ENCODE measurements at regions not wholly inside any gene's neighbourhood (a gene's known extent, or its start where the extent isn't known, plus 50 kb on each side); places are given as distances from the start of the nearest gene placed in this dataset.

- Histone ChIP-seq H3K27ac (ENCODE audit: low read length) (peak overlapping the region; percentile 75), H3K4me1 (ENCODE audit: control insufficient read depth, insufficient read depth, low read length) (no peaks in the 10 kb centered on the region), H3K9me3 (ENCODE audit: control insufficient read depth, low read length) (no peaks in the 10 kb centered on the region), H3K27me3 (ENCODE audit: control insufficient read depth, insufficient read depth) (no peaks in the 10 kb centered on the region), H3K4me3 (ENCODE audit: low read length) (no peak overlapping the region)
- 73% methylated on average over 2 of the region's 2 CpGs for WGBS
- intact Hi-C loops (cut with DNase I) = no loop called here
- ATAC-seq (peak; percentile 74 to 82), DNase-seq (no peak)
Measured at GRCh38 chr1:61627365-61627764, 97.6 kb downstream of the TM2D1 start.

DNA sequence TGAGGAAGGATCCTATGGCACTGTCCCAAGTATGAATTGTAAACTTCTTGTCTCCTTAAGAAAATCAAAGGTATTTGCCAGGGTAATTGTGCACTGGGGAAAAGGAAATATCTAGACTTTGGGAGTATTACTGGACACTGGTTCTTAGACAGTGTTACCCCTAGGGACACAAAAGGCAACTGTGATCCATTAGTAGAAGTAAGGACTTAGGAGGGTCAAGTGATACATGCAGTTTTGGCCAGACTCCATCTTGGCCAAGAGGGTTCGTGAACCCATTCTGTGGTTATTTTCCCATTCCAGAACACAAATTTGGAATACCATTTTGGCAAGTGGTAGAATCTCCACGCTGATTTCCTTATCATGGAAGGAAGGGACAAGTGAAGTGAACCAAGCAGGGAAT lies 98.1 kb downstream of the TM2D1 start:
- DNase-seq = peak; percentile 61 to 85 (median 61)
- intact Hi-C loops (cut with DNase I) = no loop called here

GRCh38 chr1:61623852-61624251 lies 101.1 kb downstream of the TM2D1 start:
- Histone ChIP-seq H3K4me3 (ENCODE audit: low read length) (no peak overlapping the region), H3K27me3 (ENCODE audit: control insufficient read depth, insufficient read depth) (no peaks in the 10 kb centered on the region), H3K9me3 (ENCODE audit: control insufficient read depth, low read length) (no peaks in the 10 kb centered on the region), H3K4me1 (ENCODE audit: control insufficient read depth, insufficient read depth, low read length) (peaks cover 2% of the 10 kb centered on the region), H3K27ac (ENCODE audit: low read length) (no peak overlapping the region)
- intact Hi-C loops (cut with DNase I) = no loop called here
- DNase-seq (no peak), ATAC-seq (no peak)
- WGBS = 98% methylated on average over 2 of the region's 2 CpGs

More for the DNA sequence above, 98.1 kb downstream of the TM2D1 start:
- Histone ChIP-seq H3K4me3 (ENCODE audit: low read length) (no peak overlapping the region), H3K27me3 (ENCODE audit: control insufficient read depth, insufficient read depth) (no peaks in the 10 kb centered on the region), H3K4me1 (ENCODE audit: control insufficient read depth, insufficient read depth, low read length) (no peaks in the 10 kb centered on the region), H3K9me3 (ENCODE audit: control insufficient read depth, low read length) (no peaks in the 10 kb centered on the region), H3K27ac (ENCODE audit: low read length) (no peak overlapping the region)
- 45% methylated on average over 2 of the region's 2 CpGs for WGBS
- peak; percentile 90 to 92 for ATAC-seq

GRCh38 chr1:61620536-61620935 lies 104.4 kb downstream of the TM2D1 start:
- Histone ChIP-seq H3K4me3 (ENCODE audit: low read length) (no peak overlapping the region), H3K9me3 (ENCODE audit: control insufficient read depth, low read length) (no peaks in the 10 kb centered on the region), H3K27me3 (ENCODE audit: control insufficient read depth, insufficient read depth) (no peaks in the 10 kb centered on the region), H3K4me1 (ENCODE audit: control insufficient read depth, insufficient read depth, low read length) (peaks cover 2% of the 10 kb centered on the region), H3K27ac (ENCODE audit: low read length) (no peak overlapping the region)
- 30% methylated on average over 5 of the region's 5 CpGs for WGBS
- intact Hi-C loops (cut with DNase I) = no loop called here
- DNase-seq = no peak
- no peak for ATAC-seq

- WGBS = 94% methylated on average over 7 of the region's 7 CpGs
- intact Hi-C loops (cut with DNase I) = no loop called here
- Histone ChIP-seq H3K9me3 (ENCODE audit: control insufficient read depth, low read length) (no peaks in the 10 kb centered on the region), H3K27me3 (ENCODE audit: control insufficient read depth, insufficient read depth) (no peaks in the 10 kb centered on the region), H3K4me1 (ENCODE audit: control insufficient read depth, insufficient read depth, low read length) (peaks cover 2% of the 10 kb centered on the region), H3K27ac (ENCODE audit: low read length) (no peak overlapping the region), H3K4me3 (ENCODE audit: low read length) (no peak overlapping the region)
- ATAC-seq (no peak), DNase-seq (no peak)
Measured at GRCh38 chr1:61618755-61619154, 106.2 kb downstream of the TM2D1 start.

GRCh38 chr1:61618193-61618592 lies 106.7 kb downstream of the TM2D1 start:
- intact Hi-C loops (cut with DNase I) = no loop called here
- no peak for ATAC-seq
- 86% methylated on average over 2 of the region's 2 CpGs for WGBS

GRCh38 chr1:61616830-61617229 lies 108.1 kb downstream of the TM2D1 start:
- no peaks in the 10 kb centered on the region for H3K9me3 ChIP-seq (ENCODE audit: control insufficient read depth, low read length)
- H3K27ac ChIP-seq (ENCODE audit: low read length) = no peak overlapping the region
- ATAC-seq (no peak), DNase-seq (no peak)
- no peaks in the 10 kb centered on the region for H3K27me3 ChIP-seq (ENCODE audit: control insufficient read depth, insufficient read depth)
- intact Hi-C loops (cut with DNase I) = no loop called here
- WGBS = 94% methylated on average over 3 of the region's 3 CpGs
- no peak overlapping the region for H3K4me3 ChIP-seq (ENCODE audit: low read length)
- H3K4me1 ChIP-seq (ENCODE audit: control insufficient read depth, insufficient read depth, low read length) = peaks cover 2% of the 10 kb centered on the region

More at GRCh38 chr1:61618193-61618592, 106.7 kb downstream of the TM2D1 start:
- no peak overlapping the region for H3K27ac ChIP-seq (ENCODE audit: low read length)
- no peaks in the 10 kb centered on the region for H3K9me3 ChIP-seq (ENCODE audit: control insufficient read depth, low read length)
- H3K27me3 ChIP-seq (ENCODE audit: control insufficient read depth, insufficient read depth) = no peaks in the 10 kb centered on the region
- DNase-seq = no peak
- peaks cover 2% of the 10 kb centered on the region for H3K4me1 ChIP-seq (ENCODE audit: control insufficient read depth, insufficient read depth, low read length)
- H3K4me3 ChIP-seq (ENCODE audit: low read length) = no peak overlapping the region

GRCh38 chr1:61612602-61613001 lies 112.3 kb downstream of the TM2D1 start:
- ATAC-seq (no peak), DNase-seq (peak in 1 of 3 donors; percentile 12)
- H3K27me3 ChIP-seq (ENCODE audit: control insufficient read depth, insufficient read depth) = no peaks in the 10 kb centered on the region
- H3K9me3 ChIP-seq (ENCODE audit: control insufficient read depth, low read length) = no peaks in the 10 kb centered on the region
- intact Hi-C loops (cut with DNase I) = no loop called here
- no peak overlapping the region for H3K27ac ChIP-seq (ENCODE audit: low read length)
- no peaks in the 10 kb centered on the region for H3K4me1 ChIP-seq (ENCODE audit: control insufficient read depth, insufficient read depth, low read length)
- 66% methylated on average over 3 of the region's 3 CpGs for WGBS
- no peak overlapping the region for H3K4me3 ChIP-seq (ENCODE audit: low read length)

DNA sequence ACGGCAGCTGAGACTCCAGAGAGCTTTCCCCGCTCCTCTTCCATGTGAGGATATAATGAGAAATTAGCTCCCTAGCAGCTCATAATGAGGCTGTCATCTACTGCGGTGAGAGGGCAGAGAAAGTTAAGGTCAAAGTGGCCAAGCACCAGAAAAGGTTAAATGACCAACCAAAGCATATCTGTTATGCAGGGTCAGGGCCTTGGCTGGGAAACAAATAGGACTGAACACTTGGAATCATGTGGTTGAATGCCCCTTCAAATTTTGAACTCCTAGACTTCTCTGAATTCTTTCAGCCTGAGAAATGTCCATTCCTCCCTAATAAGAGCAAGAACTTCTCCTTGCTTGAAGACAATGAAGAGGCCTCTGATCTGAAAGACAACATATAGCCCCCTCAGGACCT lies 115.9 kb downstream of the TM2D1 start:
- intact Hi-C loops (cut with DNase I) = no loop called here
- no peak overlapping the region for H3K27ac ChIP-seq (ENCODE audit: low read length)
- H3K4me1 ChIP-seq (ENCODE audit: control insufficient read depth, insufficient read depth, low read length) = peaks cover 2% of the 10 kb centered on the region
- no peak overlapping the region for H3K4me3 ChIP-seq (ENCODE audit: low read length)
- WGBS = 95% methylated on average over 3 of the region's 3 CpGs
- no peak for DNase-seq
- no peaks in the 10 kb centered on the region for H3K9me3 ChIP-seq (ENCODE audit: control insufficient read depth, low read length)
- no peak for ATAC-seq
- H3K27me3 ChIP-seq (ENCODE audit: control insufficient read depth, insufficient read depth) = no peaks in the 10 kb centered on the region

DNA sequence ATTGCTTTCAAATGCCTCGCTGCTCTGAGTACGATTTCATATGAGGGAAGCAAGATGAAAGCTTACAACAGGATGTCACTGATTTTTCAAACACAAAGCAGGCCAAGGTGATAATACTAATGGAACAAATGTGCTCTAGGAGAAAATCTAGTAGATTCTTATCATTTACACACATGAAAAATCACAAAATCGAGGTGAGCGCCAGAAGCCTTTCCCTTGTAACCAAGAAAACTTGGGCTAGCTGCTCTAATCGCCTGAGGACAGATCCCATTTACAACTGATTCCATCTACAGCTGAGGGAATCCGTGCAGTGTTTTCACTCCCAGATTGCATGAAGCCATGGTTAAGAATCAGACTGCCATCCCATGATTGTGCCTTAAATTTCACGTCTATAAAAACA lies 117.5 kb downstream of the TM2D1 start:
- Histone ChIP-seq H3K27me3 (ENCODE audit: control insufficient read depth, insufficient read depth) (no peaks in the 10 kb centered on the region), H3K4me3 (ENCODE audit: low read length) (no peak overlapping the region), H3K4me1 (ENCODE audit: control insufficient read depth, insufficient read depth, low read length) (peaks cover 2% of the 10 kb centered on the region), H3K27ac (ENCODE audit: low read length) (peak overlapping the region; percentile 93), H3K9me3 (ENCODE audit: control insufficient read depth, low read length) (no peaks in the 10 kb centered on the region)
- no peak for DNase-seq
- ATAC-seq = no peak
- intact Hi-C loops (cut with DNase I) = no loop called here
- 80% methylated on average over 7 of the region's 7 CpGs for WGBS

DNA sequence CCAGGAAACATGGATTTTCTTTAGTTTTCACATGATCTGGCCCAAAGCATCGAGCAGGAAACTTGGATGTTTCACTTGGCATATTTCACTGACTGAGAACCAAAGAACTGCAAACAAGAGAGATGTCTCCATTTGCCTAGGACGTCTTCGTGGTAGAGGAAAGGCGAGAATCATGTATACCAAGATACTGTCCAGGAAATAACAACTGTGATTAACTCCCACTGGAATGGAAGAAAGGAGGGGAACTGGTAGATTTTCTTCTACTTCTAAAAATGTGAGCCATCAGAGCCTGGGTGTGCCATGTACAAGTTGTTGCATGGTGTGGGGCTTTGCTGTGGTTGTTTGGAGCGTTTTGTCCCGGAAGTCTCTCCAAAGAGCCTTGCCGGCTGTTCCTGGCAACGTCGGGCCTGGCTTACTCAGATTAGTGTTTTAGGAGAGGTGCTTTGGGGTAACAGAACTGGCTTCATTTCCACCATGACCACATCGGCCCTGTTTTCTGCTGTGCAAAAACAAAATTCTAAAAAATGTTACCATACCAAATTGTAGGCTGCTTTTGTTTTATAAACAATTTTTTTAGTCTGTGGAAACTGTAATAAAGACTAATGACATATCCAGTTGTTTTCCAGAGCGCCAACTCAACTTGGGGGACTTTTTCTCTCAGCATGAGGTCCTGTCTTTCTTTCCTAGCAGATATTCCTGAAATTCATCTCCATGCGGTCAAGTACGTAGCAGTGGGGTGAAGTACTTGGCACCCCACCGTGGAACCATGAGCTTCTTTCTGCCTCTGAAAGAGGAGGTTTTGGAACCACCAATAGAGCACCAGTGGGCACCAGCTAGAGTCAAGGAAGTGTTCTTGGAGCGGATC lies 118.3 kb downstream of the TM2D1 start:
- peak; percentile 89 to 95 (median 90) for DNase-seq
- Histone ChIP-seq H3K27me3 (ENCODE audit: control insufficient read depth, insufficient read depth) (no peaks in the 10 kb centered on the region), H3K4me1 (ENCODE audit: control insufficient read depth, insufficient read depth, low read length) (peaks cover 2% of the 10 kb centered on the region), H3K9me3 (ENCODE audit: control insufficient read depth, low read length) (no peaks in the 10 kb centered on the region), H3K4me3 (ENCODE audit: low read length) (no peak overlapping the region), H3K27ac (ENCODE audit: low read length) (peak overlapping the region; percentile 95)
- intact Hi-C loops (cut with DNase I) = no loop called here
- WGBS = 48% methylated on average over 15 of the region's 15 CpGs
- ATAC-seq = peak; percentile 95 to 96

All from right cardiac atrium (tissue), 5 donors.